ENCODE measurements at regions not wholly inside any gene's neighbourhood (a gene's known extent, or its start where the extent isn't known, plus 50 kb on each side); places are given as distances from the start of the nearest gene placed in this dataset.

GRCh38 chr19:30144802-30145201 lies 202.8 kb downstream of the URI1 start:
- TF ChIP-seq EZH2 (optimal IDR thresholded peaks at IDR 0.05; ENCODE audit: low read depth, low read length) (no peak), CTCF (IDR thresholded peaks at IDR 0.05; ENCODE audit: low read length) (no peak), EZH2phosphoT487 (IDR thresholded peaks at IDR 0.05; ENCODE audit: low read length) (no peak)

All from MM.1S (cell line).